OCI-LY3 (cell line): ENCODE measurements at regions not wholly inside any gene's neighbourhood (a gene's known extent, or its start where the extent isn't known, plus 50 kb on each side); places are given as distances from the start of the nearest gene placed in this dataset.
A peak's percentile ranks its signal among the peaks of the same experiment; 100 is the strongest.

ENCODE experiments used
- H2AFZ ChIP-seq: fragments of 200-600, 300-600 bp; shearing (Covaris generic); 2 replicates; pipeline ENCODE4 v1.6.0; 2014; ENCODE audit warnings: antibody characterized with exemption, low read depth, low read length
- H3K27ac ChIP-seq: fragments of 200-600, 300-600 bp; sonication (generic); 2 replicates; pipeline ENCODE4 v1.5.1; 2014; ENCODE audit warnings: mild to moderate bottlenecking, low read length, moderate library complexity, mixed read lengths
- H3K27me3 ChIP-seq: fragments of 200-600, 300-600 bp; sonication (generic); 2 replicates; pipeline ENCODE4 v1.6.1; 2014; ENCODE audit warnings: low read depth, low read length, mixed read lengths
- H3K36me3 ChIP-seq: fragments of 200-600, 300-600 bp; sonication (generic); replicated peaks from 2 replicates; pipeline ENCODE3; 2014; ENCODE audit warnings: low read depth, low read length, mixed read lengths
- H3K4me1 ChIP-seq: fragments of 300-600, 200-600 bp; sonication (generic); 2 replicates; pipeline ENCODE4 v1.6.1; 2014; ENCODE audit warnings: low read length, mixed read lengths
- H3K4me2 ChIP-seq: fragments of 200-600, 300-600 bp; sonication (generic); 2 replicates; pipeline ENCODE4 v1.6.1; 2014; ENCODE audit warnings: low read length, mixed read lengths
- H3K4me3 ChIP-seq: fragments of 300-600, 200-600 bp; sonication (generic); 2 replicates; pipeline ENCODE4 v1.5.1; 2014; ENCODE audit warnings: antibody characterized with exemption, mild to moderate bottlenecking, low read length, moderate library complexity
- H3K79me2 ChIP-seq: fragments of 300-600, 200-600 bp; shearing (Covaris generic); 2 replicates; pipeline ENCODE4 v1.6.1; 2014; ENCODE audit warnings: mild to moderate bottlenecking, low read length, mixed read lengths
- H3K9ac ChIP-seq: fragments of 300-600, 200-600 bp; shearing (Covaris generic); 2 replicates; pipeline ENCODE4 v1.6.0; 2014; ENCODE audit warnings: mild to moderate bottlenecking, low read length, moderate library complexity
- H3K9me3 ChIP-seq: fragments of 200-600, 300-600 bp; shearing (Covaris generic); 2 replicates; pipeline ENCODE4 v1.6.1; 2014; ENCODE audit warnings: low read length, mixed read lengths; ENCODE audit not compliant: insufficient read depth
- H4K20me1 ChIP-seq: fragments of 200-600, 300-600 bp; sonication (generic); 2 replicates; pipeline ENCODE4 v1.6.1; 2016; ENCODE audit warnings: low read length, mixed read lengths; ENCODE audit not compliant: insufficient read depth
- EZH2phosphoT487 ChIP-seq: fragments of 200-600 bp; shearing (Covaris generic); IDR thresholded peaks from 2 replicates; pipeline ENCODE4 v1.6.1; 2018; ENCODE audit warnings: antibody characterized with exemption, mixed run types, low read depth
- TF ChIP-seq, protein P1 (sequence below): fragments of 200-600, 300-600 bp; sonication (generic); IDR thresholded peaks from 2 replicates; pipeline ENCODE4 v1.5.1; 2014; ENCODE audit warnings: antibody characterized with exemption, low read length, low read depth

DNA sequence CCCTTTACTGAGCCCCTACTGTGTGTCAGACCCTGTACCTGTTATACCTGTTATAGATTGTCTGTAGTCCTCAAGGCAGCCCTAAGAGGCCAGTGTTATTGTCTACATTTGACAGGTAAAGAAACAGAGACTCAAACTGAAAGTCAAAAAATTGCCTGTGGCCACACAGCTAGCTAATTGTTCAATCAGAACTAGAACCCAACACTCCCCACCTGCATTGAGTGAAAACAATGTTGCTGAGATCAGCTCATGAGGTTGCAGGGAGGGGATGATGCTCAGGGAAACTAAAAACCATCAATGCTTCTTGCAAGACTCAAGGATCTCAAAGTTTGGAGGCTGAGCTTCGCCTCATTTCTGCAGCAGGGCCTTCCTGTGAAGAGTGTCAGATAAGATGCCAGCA is 109.5 kb upstream of the LMO4 start:
- Histone ChIP-seq H3K27ac (no peak overlapping the region), H3K36me3 (no peaks in the 10 kb centered on the region), H3K4me2 (no peak overlapping the region), H3K4me3 (no peak overlapping the region), H3K4me1 (peaks cover 4% of the 10 kb centered on the region), H3K27me3 (no peaks in the 10 kb centered on the region), H3K9ac (no peak overlapping the region), H3K9me3 (no peaks in the 10 kb centered on the region), H2AFZ (no peak overlapping the region), H3K79me2 (no peaks in the 10 kb centered on the region), H4K20me1 (no peaks in the 10 kb centered on the region)
- TF ChIP-seq, protein P1, sequence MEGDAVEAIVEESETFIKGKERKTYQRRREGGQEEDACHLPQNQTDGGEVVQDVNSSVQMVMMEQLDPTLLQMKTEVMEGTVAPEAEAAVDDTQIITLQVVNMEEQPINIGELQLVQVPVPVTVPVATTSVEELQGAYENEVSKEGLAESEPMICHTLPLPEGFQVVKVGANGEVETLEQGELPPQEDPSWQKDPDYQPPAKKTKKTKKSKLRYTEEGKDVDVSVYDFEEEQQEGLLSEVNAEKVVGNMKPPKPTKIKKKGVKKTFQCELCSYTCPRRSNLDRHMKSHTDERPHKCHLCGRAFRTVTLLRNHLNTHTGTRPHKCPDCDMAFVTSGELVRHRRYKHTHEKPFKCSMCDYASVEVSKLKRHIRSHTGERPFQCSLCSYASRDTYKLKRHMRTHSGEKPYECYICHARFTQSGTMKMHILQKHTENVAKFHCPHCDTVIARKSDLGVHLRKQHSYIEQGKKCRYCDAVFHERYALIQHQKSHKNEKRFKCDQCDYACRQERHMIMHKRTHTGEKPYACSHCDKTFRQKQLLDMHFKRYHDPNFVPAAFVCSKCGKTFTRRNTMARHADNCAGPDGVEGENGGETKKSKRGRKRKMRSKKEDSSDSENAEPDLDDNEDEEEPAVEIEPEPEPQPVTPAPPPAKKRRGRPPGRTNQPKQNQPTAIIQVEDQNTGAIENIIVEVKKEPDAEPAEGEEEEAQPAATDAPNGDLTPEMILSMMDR: no peak

DNA sequence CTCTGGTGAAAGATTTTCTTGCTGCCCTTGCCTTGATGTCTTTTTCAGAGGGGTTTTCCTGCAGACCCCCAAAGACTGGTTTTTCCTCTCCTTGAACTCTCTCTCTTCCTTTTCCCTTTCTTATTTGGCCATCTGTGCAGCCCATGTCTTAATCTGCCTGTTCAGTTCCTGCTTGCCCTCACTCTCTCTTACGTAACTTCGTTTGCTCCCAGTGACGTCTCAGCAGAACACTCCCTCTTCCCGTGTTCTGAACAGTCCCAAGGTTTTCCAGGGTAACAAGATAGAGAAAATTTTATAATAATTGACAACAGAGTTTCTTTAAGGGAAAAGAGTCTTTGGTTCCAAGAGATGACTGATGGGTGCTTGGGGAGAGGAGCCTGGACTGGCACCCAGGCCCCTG is 109.1 kb upstream of the LMO4 start:
- TF ChIP-seq, protein P1: no peak
- no peak for TF ChIP-seq EZH2phosphoT487
- H3K9ac ChIP-seq: no peak overlapping the region

DNA sequence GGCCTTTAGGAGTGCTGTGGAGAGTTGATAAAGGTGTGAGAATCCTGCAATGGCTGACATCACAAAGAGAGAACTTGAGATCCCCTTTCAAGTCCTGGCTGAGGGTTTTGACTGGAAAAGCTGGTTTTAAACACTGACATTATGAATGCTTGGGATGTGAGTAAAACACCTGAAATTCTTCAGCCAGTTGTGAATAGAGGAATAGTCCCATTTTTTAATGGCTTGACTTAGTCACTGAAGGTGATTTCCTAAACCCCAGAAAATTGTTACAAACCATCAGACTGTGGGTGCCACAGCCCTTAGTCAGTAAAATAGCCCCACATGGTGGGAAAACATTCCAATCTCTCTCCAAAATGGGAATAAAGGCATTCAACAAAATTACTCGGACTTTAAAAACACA is 107.7 kb upstream of the LMO4 start:
- H3K9me3 ChIP-seq: no peaks in the 10 kb centered on the region
- H3K27me3 ChIP-seq: no peaks in the 10 kb centered on the region
- H3K4me3 ChIP-seq: no peak overlapping the region
- H3K79me2 ChIP-seq: no peaks in the 10 kb centered on the region
- TF ChIP-seq, protein P1: no peak
- no peak for TF ChIP-seq EZH2phosphoT487
- H3K4me1 ChIP-seq: peaks cover 21% of the 10 kb centered on the region
- no peak overlapping the region for H2AFZ ChIP-seq
- H3K9ac ChIP-seq: no peak overlapping the region
- no peaks in the 10 kb centered on the region for H4K20me1 ChIP-seq
- no peak overlapping the region for H3K4me2 ChIP-seq
- H3K27ac ChIP-seq: no peak overlapping the region
- no peaks in the 10 kb centered on the region for H3K36me3 ChIP-seq

More for the DNA sequence above, 109.1 kb upstream of the LMO4 start:
- Histone ChIP-seq H3K9me3 (no peaks in the 10 kb centered on the region), H2AFZ (no peak overlapping the region), H3K79me2 (no peaks in the 10 kb centered on the region), H3K27me3 (no peaks in the 10 kb centered on the region), H3K36me3 (no peaks in the 10 kb centered on the region), H3K4me2 (no peak overlapping the region), H3K4me3 (no peak overlapping the region), H3K27ac (no peak overlapping the region), H3K4me1 (peaks cover 9% of the 10 kb centered on the region), H4K20me1 (no peaks in the 10 kb centered on the region)

DNA sequence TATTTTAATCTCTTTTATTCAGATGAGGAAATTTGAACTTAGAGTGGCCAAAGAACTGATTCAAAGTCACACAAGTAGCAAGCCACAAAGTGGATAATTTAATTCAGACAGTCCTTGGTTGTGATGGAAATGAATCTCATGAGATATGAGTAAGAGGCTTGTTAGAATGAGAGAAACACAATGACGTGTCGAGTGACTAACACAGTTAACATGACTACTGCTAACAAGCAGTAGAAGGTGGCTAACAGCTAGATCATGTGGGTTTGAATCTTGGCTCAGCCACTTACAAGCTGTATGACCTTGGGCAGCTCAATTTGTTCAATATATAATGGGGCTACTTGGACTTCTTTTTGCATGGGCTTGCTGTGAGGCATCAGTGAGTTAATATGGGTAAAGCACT is 104.5 kb upstream of the LMO4 start:
- H2AFZ ChIP-seq: peak overlapping the region; percentile 84
- no peak for TF ChIP-seq EZH2phosphoT487
- TF ChIP-seq, protein P1: no peak

More for the DNA sequence above, 104.5 kb upstream of the LMO4 start:
- Histone ChIP-seq H3K36me3 (no peaks in the 10 kb centered on the region), H4K20me1 (no peaks in the 10 kb centered on the region), H3K9ac (no peak overlapping the region), H3K4me3 (no peak overlapping the region), H3K4me2 (peak overlapping the region; percentile 32; the same call in 1 of the 2 replicates), H3K27ac (no peak overlapping the region), H3K79me2 (no peaks in the 10 kb centered on the region), H3K27me3 (no peaks in the 10 kb centered on the region), H3K9me3 (no peaks in the 10 kb centered on the region), H3K4me1 (peaks cover 40% of the 10 kb centered on the region)
